ENCODE measurements at regions not wholly inside any gene's neighbourhood (a gene's known extent, or its start where the extent isn't known, plus 50 kb on each side); places are given as distances from the start of the nearest gene placed in this dataset.

DNA sequence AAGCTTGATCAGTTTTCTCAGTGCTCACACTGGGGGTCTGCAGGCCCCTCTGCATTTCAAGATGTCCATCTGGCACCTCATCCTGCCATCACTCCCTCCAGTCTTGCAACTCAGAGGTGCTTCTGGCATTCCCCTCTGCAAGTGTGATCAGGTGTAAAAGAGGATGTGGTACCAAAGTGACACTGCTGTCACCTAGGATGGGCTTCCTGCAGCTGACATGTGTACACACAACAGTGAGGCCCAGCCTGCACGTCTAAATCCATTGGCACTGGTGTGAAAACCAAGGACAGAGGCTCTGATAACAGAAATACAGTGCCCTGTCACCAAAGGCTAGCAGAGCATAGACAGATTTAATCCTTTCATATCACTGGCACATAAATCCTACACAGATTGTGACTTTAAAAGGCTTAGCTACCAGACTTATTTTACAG, 162.5 kb upstream of the CELF2 start:
- no peak for TF ChIP-seq EZH2 (IDR thresholded peaks at IDR 0.05; ENCODE audit: insufficient read depth, poor library complexity, severe bottlenecking)
- no peak for TF ChIP-seq EZH2phosphoT487 (IDR thresholded peaks at IDR 0.05; ENCODE audit: insufficient read depth, low read depth)
